ENCODE measurements at regions not wholly inside any gene's neighbourhood (a gene's known extent, or its start where the extent isn't known, plus 50 kb on each side); places are given as distances from the start of the nearest gene placed in this dataset.

DNA sequence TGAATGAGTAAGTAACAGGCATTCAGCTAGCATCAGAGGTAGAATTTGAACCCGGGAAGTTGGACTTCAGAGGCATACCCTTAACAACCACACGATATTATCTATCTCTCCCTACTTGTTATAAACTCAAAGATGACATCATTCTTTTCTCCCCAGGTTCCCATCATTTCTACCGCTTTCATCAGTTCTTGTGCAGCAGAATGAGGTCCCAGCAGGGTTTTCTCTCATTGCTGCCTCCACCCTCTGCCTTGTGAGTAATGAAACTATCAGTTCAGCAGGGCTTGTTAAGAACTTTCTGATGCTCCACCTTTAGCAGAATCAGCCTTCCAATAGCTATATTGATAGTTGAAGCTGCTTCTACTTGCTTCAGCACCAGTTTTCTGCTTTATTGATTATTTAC lies 487.5 kb upstream of the KCNMB2 start:
- FAIRE-seq (no peak), DNase-seq (ENCODE audit: low read depth in 1 of 2, low spot score in 2 of 2) (no peak)
- Histone ChIP-seq H2BK12ac (ENCODE audit: low read depth, low read length) (no peak overlapping the region), H2BK20ac (ENCODE audit: low read length) (no peak overlapping the region), H2BK120ac (replicated peaks; ENCODE audit: low read depth, low read length) (no peak overlapping the region), H2BK5ac (ENCODE audit: low read depth, low read length) (no peak overlapping the region), H4K20me1 (replicated peaks in 1 of 2; ENCODE audit: control insufficient read depth in 1 of 2, insufficient read depth in 2 of 2, low read length in 2 of 2) (no peaks in the 10 kb centered on the region), H3K27me3 (replicated peaks in 1 of 4; ENCODE audit: control insufficient read depth in 3 of 4, extremely low read depth in 1 of 4, insufficient read depth in 3 of 4, low read length in 3 of 4) (no peaks in the 10 kb centered on the region), H3K14ac (ENCODE audit: insufficient read length) (no peak overlapping the region), H3K18ac (ENCODE audit: extremely low read depth, low read length) (no peak overlapping the region), H3K56ac (replicated peaks; ENCODE audit: insufficient read length, low read depth, low read length) (no peak overlapping the region), H3K79me1 (ENCODE audit: low read depth, low read length) (no peaks in the 10 kb centered on the region), H2AK5ac (ENCODE audit: low read depth, low read length) (no peak overlapping the region), H3K23me2 (ENCODE audit: low read depth, low read length) (no peaks in the 10 kb centered on the region), H3K9me3 (ENCODE audit: insufficient read depth in 2 of 2, low read depth in 1 of 2, low read length in 1 of 2) (no peaks in the 10 kb centered on the region), H3K36me3 (ENCODE audit: control insufficient read depth in 2 of 4, insufficient read depth in 4 of 4, low read length in 3 of 4) (no peaks in the 10 kb centered on the region), H3K79me2 (ENCODE audit: control insufficient read depth in 1 of 2, insufficient read depth in 2 of 2, low read length in 2 of 2) (no peaks in the 10 kb centered on the region), H3K9ac (replicated peaks in 1 of 4; ENCODE audit: extremely low read depth in 1 of 4, low read depth in 3 of 4, low read length in 3 of 4) (no peak overlapping the region), H3K4ac (replicated peaks; ENCODE audit: insufficient read length, low read depth, low read length) (no peak overlapping the region), H3K23ac (ENCODE audit: insufficient read length) (no peak overlapping the region), H3K4me3 (ENCODE audit: extremely low read depth in 1 of 4, insufficient read depth in 2 of 4, low read depth in 3 of 4, low read length in 4 of 4) (no peak overlapping the region), H4K5ac (ENCODE audit: insufficient read length, low read depth, low read length) (no peak overlapping the region), H3K4me2 (ENCODE audit: insufficient read depth in 1 of 2, low read depth in 2 of 2, low read length in 2 of 2) (no peak overlapping the region), H3K4me1 (replicated peaks in 1 of 4; ENCODE audit: control insufficient read depth in 3 of 4, insufficient read depth in 4 of 4, low read length in 3 of 4) (no peaks in the 10 kb centered on the region), H4K8ac (ENCODE audit: extremely low read depth, insufficient read depth, low read length) (no peak overlapping the region), H4K91ac (replicated peaks; ENCODE audit: insufficient read length, low read length) (no peak overlapping the region), H3K27ac (ENCODE audit: low read depth, low read length) (no peak overlapping the region), H2AFZ (ENCODE audit: low read length) (no peak overlapping the region), H2BK15ac (ENCODE audit: low read length) (no peak overlapping the region)
- POLR2A ChIA-PET (ENCODE audit: partially characterized antibody): no interaction called here
- 89% methylated on average over 3 of the region's 3 CpGs; no CpG with 5 or more reads in 1 of the 2 experiments for WGBS, 2 experiments (ENCODE audit: extremely low coverage in 1 of 2, insufficient coverage in 1 of 2, insufficient read length in 1 of 2, insufficient replicate concordance in 2 of 2, low coverage in 1 of 2, low lambda C conversion rate in 2 of 2, missing lambda C conversion rate in 1 of 2)
- CTCF ChIA-PET (ENCODE audit: partially characterized antibody): interaction anchor here (0.9 kb wide), 1 partner anchor 10 kb away, joined by 3 read pairs; no protein-coding TSS in a partner anchor
- TF ChIP-seq CBX5 (IDR thresholded peaks at IDR 0.05; ENCODE audit: low read depth, low read length): no peak
- TF ChIP-seq SIRT6 (IDR thresholded peaks at IDR 0.05; ENCODE audit: low read length): no peak
- no peak for TF ChIP-seq TAF7 (optimal IDR thresholded peaks at IDR 0.05; ENCODE audit: borderline replicate concordance, low read depth, low read length)
- no peak for TF ChIP-seq BACH1 (IDR thresholded peaks at IDR 0.05; ENCODE audit: low read length)
- no peak for TF ChIP-seq SP2 (IDR thresholded peaks at IDR 0.05; ENCODE audit: low read length)
- TF ChIP-seq RNF2 (IDR thresholded peaks at IDR 0.05; ENCODE audit: borderline replicate concordance, low read depth, low read length, missing control alignments, poor library complexity, severe bottlenecking): no peak
